ENCODE measurements at regions not wholly inside any gene's neighbourhood (a gene's known extent, or its start where the extent isn't known, plus 50 kb on each side); places are given as distances from the start of the nearest gene placed in this dataset.

DNA sequence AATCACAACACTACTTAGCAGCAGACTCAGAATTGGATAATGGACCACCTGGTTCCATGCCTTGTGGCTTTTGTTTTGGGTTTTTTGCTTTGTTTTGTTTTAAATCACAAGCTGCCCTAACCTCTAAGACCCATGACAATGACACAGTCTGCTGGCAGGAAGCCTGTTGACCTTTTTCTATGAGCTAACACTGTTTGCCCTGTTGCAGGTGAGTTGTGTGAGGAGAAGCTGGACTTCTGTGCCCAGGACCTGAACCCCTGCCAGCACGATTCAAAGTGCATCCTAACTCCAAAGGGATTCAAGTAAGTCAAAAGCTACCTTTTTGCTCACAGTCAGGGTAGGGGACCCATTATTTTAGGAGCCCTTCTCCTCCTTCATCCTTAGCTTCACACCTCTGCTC is 110.8 kb upstream of the PACRGL start:
- TF ChIP-seq, protein P1, sequence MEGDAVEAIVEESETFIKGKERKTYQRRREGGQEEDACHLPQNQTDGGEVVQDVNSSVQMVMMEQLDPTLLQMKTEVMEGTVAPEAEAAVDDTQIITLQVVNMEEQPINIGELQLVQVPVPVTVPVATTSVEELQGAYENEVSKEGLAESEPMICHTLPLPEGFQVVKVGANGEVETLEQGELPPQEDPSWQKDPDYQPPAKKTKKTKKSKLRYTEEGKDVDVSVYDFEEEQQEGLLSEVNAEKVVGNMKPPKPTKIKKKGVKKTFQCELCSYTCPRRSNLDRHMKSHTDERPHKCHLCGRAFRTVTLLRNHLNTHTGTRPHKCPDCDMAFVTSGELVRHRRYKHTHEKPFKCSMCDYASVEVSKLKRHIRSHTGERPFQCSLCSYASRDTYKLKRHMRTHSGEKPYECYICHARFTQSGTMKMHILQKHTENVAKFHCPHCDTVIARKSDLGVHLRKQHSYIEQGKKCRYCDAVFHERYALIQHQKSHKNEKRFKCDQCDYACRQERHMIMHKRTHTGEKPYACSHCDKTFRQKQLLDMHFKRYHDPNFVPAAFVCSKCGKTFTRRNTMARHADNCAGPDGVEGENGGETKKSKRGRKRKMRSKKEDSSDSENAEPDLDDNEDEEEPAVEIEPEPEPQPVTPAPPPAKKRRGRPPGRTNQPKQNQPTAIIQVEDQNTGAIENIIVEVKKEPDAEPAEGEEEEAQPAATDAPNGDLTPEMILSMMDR (IDR thresholded peaks at IDR 0.05; ENCODE audit: low read length), result no peak
- TF ChIP-seq EZH2 (IDR thresholded peaks at IDR 0.05; ENCODE audit: borderline replicate concordance, low read length), result no peak

All from OCI-LY1 (cell line).